Endothelial cell (in vitro differentiated cells): ENCODE measurements at regions not wholly inside any gene's neighbourhood (a gene's known extent, or its start where the extent isn't known, plus 50 kb on each side); places are given as distances from the start of the nearest gene placed in this dataset.

Experiments used
- DNase-seq: peaks from one replicate; pipeline ENCODE4 v3.0.0; 2021; ENCODE audit warnings: low spot score
- H3K27ac Mint-ChIP-seq: one replicate; pipeline ENCODE4 v1.8.0; 2021; ENCODE audit warnings: mixed read lengths, inconsistent platforms; ENCODE audit not compliant: unreplicated experiment
- H3K27me3 Mint-ChIP-seq: one replicate; pipeline ENCODE4 v1.8.0; 2021; ENCODE audit warnings: mild to moderate bottlenecking, moderate library complexity, mixed read lengths, inconsistent platforms; ENCODE audit not compliant: unreplicated experiment
- H3K36me3 Mint-ChIP-seq: one replicate; pipeline ENCODE4 v1.8.0; 2021; ENCODE audit warnings: mild to moderate bottlenecking, low read depth, mixed read lengths, inconsistent platforms; ENCODE audit not compliant: unreplicated experiment
- H3K4me1 Mint-ChIP-seq: one replicate; pipeline ENCODE4 v1.8.0; 2021; ENCODE audit warnings: mild to moderate bottlenecking, mixed read lengths, inconsistent platforms; ENCODE audit not compliant: unreplicated experiment
- H3K4me3 Mint-ChIP-seq: one replicate; pipeline ENCODE4 v1.8.0; 2021; ENCODE audit warnings: mild to moderate bottlenecking, mixed read lengths, inconsistent platforms; ENCODE audit not compliant: unreplicated experiment
- H3K9me3 Mint-ChIP-seq: one replicate; pipeline ENCODE4 v1.8.0; 2021; ENCODE audit warnings: mixed read lengths, inconsistent platforms; ENCODE audit not compliant: unreplicated experiment
- CTCF ChIP-seq: fragments of 200-600 bp; sonication (generic); IDR thresholded peaks from one replicate; pipeline ENCODE4 v1.5.0; 2021; ENCODE audit warnings: antibody characterized with exemption; ENCODE audit not compliant: unreplicated experiment

GRCh38 chr13:76733671-76734070 is 152.5 kb downstream of the KCTD12 start:
- no peak for TF ChIP-seq CTCF
- H3K9me3 Mint-ChIP-seq = no peaks in the 10 kb centered on the region
- no peaks in the 10 kb centered on the region for H3K36me3 Mint-ChIP-seq
- no peak overlapping the region for H3K4me3 Mint-ChIP-seq
- H3K4me1 Mint-ChIP-seq = no peaks in the 10 kb centered on the region
- no peak overlapping the region for H3K27ac Mint-ChIP-seq
- peaks cover 1% of the 10 kb centered on the region for H3K27me3 Mint-ChIP-seq
- no peak for DNase-seq

- H3K36me3 Mint-ChIP-seq = no peaks in the 10 kb centered on the region
- H3K4me1 Mint-ChIP-seq = no peaks in the 10 kb centered on the region
- H3K4me3 Mint-ChIP-seq = no peak overlapping the region
- DNase-seq = no peak
- no peak for TF ChIP-seq CTCF
- no peak overlapping the region for H3K27ac Mint-ChIP-seq
- no peaks in the 10 kb centered on the region for H3K27me3 Mint-ChIP-seq
- H3K9me3 Mint-ChIP-seq = no peaks in the 10 kb centered on the region
These were observed 153.8 kb downstream of the KCTD12 start for GRCh38 chr13:76732367-76732766.

- Mint-ChIP-seq H3K4me3 (no peak overlapping the region), H3K27ac (no peak overlapping the region), H3K27me3 (no peaks in the 10 kb centered on the region), H3K9me3 (no peaks in the 10 kb centered on the region), H3K36me3 (no peaks in the 10 kb centered on the region), H3K4me1 (no peaks in the 10 kb centered on the region)
- no peak for TF ChIP-seq CTCF
- DNase-seq = no peak
These were observed 156.0 kb downstream of the KCTD12 start for GRCh38 chr13:76730220-76730619.

- H3K27me3 Mint-ChIP-seq = no peaks in the 10 kb centered on the region
- DNase-seq = no peak
- H3K27ac Mint-ChIP-seq = no peak overlapping the region
- H3K36me3 Mint-ChIP-seq = no peaks in the 10 kb centered on the region
- no peak for TF ChIP-seq CTCF
- H3K4me3 Mint-ChIP-seq = no peak overlapping the region
- H3K4me1 Mint-ChIP-seq = no peaks in the 10 kb centered on the region
- H3K9me3 Mint-ChIP-seq = no peaks in the 10 kb centered on the region
These were observed 156.5 kb downstream of the KCTD12 start for GRCh38 chr13:76729691-76730090.

GRCh38 chr13:76725896-76726295 is 160.3 kb downstream of the KCTD12 start:
- no peaks in the 10 kb centered on the region for H3K4me1 Mint-ChIP-seq
- H3K36me3 Mint-ChIP-seq = no peaks in the 10 kb centered on the region
- no peaks in the 10 kb centered on the region for H3K27me3 Mint-ChIP-seq
- H3K27ac Mint-ChIP-seq = no peak overlapping the region
- H3K9me3 Mint-ChIP-seq = no peaks in the 10 kb centered on the region
- DNase-seq = no peak
- TF ChIP-seq CTCF = no peak
- H3K4me3 Mint-ChIP-seq = no peak overlapping the region
